Skeletal muscle satellite cell (primary cell): ENCODE measurements at regions not wholly inside any gene's neighbourhood (a gene's known extent, or its start where the extent isn't known, plus 50 kb on each side); places are given as distances from the start of the nearest gene placed in this dataset.

Experiments used
- H3K27me3 ChIP-seq: 2 replicates; pipeline ENCODE4 v1.7.0; 2013; ENCODE audit warnings: low read length; ENCODE audit not compliant: control insufficient read depth, insufficient read depth
- H3K36me3 ChIP-seq: 2 replicates; pipeline ENCODE4 v1.7.0; 2013; ENCODE audit warnings: mild to moderate bottlenecking, control low read depth, low read length; ENCODE audit not compliant: insufficient read depth
- H3K4me1 ChIP-seq: 2 replicates; pipeline ENCODE4 v1.7.0; 2013; ENCODE audit warnings: low read length; ENCODE audit not compliant: control insufficient read depth, insufficient read depth
- H3K4me2 ChIP-seq: 2 replicates; pipeline ENCODE4 v1.7.0; 2013; ENCODE audit warnings: mild to moderate bottlenecking, low read length
- H3K4me3 ChIP-seq: 2 replicates; pipeline ENCODE4 v1.7.0; 2013; ENCODE audit warnings: low read length
- H3K9ac ChIP-seq: 2 replicates; pipeline ENCODE4 v1.7.0; 2013; ENCODE audit warnings: mild to moderate bottlenecking, low read depth, low read length, moderate library complexity
- H3K9me3 ChIP-seq: replicated peaks from 2 replicates; pipeline ENCODE4 v1.7.0; 2013; ENCODE audit warnings: mild to moderate bottlenecking, control low read depth, low read length

- Histone ChIP-seq H3K4me2 (no peak overlapping the region), H3K27me3 (no peaks in the 10 kb centered on the region), H3K9ac (no peak overlapping the region), H3K9me3 (no peaks in the 10 kb centered on the region), H3K4me1 (peaks cover 5% of the 10 kb centered on the region), H3K4me3 (no peak overlapping the region), H3K36me3 (no peaks in the 10 kb centered on the region)
Measured at GRCh38 chr9:86445671-86446070, 91.5 kb upstream of the TUT7 start.

DNA sequence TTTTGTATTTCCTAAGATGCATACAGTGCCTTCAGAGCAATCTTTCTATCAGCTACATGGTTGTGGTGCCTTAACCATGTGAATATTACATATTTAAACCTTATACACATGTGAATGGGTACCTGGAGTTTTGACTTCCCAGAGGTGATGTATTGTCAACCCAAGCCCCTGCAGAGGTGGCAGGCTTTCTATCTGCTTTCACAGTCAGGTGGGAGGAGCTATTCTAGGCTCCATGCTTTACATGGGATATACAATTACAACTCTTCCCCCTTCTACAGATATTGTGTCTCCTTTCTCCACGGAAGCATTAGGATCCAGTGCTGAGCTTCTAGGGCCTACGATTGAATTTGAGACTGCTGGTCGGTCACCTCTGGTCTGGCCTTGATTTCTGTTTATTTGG is 89.8 kb upstream of the TUT7 start:
- Histone ChIP-seq H3K4me1 (peaks cover 5% of the 10 kb centered on the region), H3K9ac (no peak overlapping the region), H3K4me3 (no peak overlapping the region), H3K4me2 (no peak overlapping the region), H3K27me3 (no peaks in the 10 kb centered on the region), H3K36me3 (no peaks in the 10 kb centered on the region), H3K9me3 (no peaks in the 10 kb centered on the region)

- H3K27me3 ChIP-seq, result no peaks in the 10 kb centered on the region
- H3K36me3 ChIP-seq, result no peaks in the 10 kb centered on the region
- H3K9ac ChIP-seq, result peak overlapping the region; percentile 23
- H3K9me3 ChIP-seq, result no peaks in the 10 kb centered on the region
- H3K4me3 ChIP-seq, result peak overlapping the region; percentile 55
- peaks cover 12% of the 10 kb centered on the region for H3K4me1 ChIP-seq
- H3K4me2 ChIP-seq, result peak overlapping the region; percentile 77
Measured at GRCh38 chr9:86434039-86434726, 80.0 kb upstream of the TUT7 start.

DNA sequence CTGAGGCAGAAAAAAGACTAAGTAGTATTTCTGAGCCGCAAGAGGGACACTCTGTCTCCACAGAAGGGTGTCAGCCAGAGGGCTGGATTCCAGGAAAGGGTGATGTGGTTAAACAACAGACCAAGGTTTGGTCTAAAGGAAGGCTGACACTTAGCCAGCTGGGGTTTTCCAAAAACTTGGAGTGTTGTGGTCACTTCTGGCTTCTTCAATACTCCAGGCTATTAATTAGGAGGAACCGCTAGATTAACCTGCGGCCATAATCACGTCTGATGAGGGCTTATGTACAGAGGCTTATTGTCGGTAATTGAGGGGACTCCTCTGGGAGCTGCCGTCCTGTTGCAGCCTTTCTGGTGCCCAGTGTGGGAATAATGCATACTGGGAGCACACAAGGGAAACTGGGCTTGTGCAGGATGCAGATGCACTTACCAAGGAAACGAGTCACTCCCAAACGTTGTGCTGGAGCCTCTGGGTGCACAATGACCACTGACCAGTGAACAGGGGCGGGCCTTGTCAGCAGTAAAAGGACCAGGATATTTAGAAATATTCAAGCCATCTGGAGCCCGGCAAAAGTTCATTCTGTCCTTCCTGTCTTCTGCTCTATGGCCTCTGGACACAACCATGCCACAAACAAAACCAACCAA is 70.2 kb upstream of the TUT7 start:
- H3K36me3 ChIP-seq, result no peaks in the 10 kb centered on the region
- H3K4me1 ChIP-seq, result peaks cover 5% of the 10 kb centered on the region
- H3K4me2 ChIP-seq, result no peak overlapping the region
- no peak overlapping the region for H3K9ac ChIP-seq
- H3K4me3 ChIP-seq, result no peak overlapping the region
- H3K9me3 ChIP-seq, result no peaks in the 10 kb centered on the region
- no peaks in the 10 kb centered on the region for H3K27me3 ChIP-seq

DNA sequence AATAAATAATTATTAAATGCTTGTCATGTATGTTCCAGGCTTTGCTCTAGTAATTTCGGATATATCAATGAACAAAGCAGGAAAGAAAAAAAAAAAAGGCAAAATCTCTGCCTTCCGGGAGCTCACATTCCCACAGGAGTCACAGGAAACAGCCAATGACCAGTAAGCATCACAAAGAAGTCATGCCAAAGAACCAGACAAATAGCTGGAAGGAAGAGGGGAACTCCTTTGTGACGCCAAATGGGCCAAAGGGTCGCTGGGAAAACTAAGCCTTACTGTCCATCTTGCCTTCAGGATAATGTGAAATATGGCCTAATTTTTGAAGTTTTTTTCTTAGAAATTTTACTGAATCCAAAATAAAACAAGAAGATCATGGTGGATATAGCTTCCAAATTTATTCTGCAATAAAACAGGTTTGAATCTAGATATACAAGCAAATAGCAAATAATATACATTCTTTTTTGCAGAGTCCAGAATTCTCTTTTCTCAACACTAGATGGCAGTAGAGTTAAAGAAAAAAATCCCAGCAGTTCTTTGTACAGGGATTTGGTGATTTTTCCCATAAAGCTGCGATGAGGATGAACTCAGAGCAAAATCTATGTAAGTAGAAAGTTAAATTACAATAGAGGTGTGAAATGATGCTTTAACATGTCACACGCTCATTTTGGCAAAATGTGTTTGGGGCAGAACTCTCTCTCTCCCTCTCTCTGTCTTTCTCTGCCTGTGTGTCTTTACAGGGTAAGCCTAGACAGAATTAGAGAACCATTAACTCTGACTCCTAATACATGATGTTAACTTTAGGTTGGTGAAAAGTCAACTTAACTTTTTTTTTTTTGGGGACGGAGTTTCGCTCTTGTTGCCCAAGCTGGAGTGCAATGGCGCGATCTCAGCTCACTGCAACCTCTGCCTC is 60.0 kb upstream of the TUT7 start:
- Histone ChIP-seq H3K9me3 (no peaks in the 10 kb centered on the region), H3K4me1 (peaks cover 2% of the 10 kb centered on the region), H3K27me3 (no peaks in the 10 kb centered on the region)

GRCh38 chr9:86410281-86410680 is 56.1 kb upstream of the TUT7 start:
- Histone ChIP-seq H3K27me3 (no peaks in the 10 kb centered on the region), H3K36me3 (no peaks in the 10 kb centered on the region), H3K4me2 (no peak overlapping the region), H3K9me3 (no peaks in the 10 kb centered on the region), H3K4me1 (peaks cover 34% of the 10 kb centered on the region), H3K9ac (no peak overlapping the region), H3K4me3 (no peak overlapping the region)

More for the DNA sequence above, 60.0 kb upstream of the TUT7 start:
- Histone ChIP-seq H3K4me2 (no peak overlapping the region), H3K4me3 (no peak overlapping the region), H3K36me3 (no peaks in the 10 kb centered on the region), H3K9ac (no peak overlapping the region)

DNA sequence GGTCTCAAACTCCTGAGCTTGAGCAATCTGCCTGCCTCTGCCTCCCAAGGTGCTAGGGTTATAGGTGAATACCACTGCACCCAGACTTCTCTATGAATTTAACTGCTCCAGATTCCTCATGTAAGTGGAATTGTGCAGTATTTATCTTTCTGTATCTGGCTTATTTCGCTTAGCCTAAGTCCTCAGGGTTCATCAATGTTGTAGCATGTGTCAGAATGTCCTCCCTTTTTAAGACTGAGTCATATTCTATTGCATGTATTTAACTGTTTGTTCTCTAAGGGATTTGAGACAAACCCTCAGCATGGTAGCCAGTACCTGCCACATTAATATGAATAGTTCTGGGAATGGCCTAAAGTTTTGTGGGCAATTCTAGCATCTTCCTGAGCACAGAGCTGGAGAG is 53.9 kb upstream of the TUT7 start:
- no peak overlapping the region for H3K4me2 ChIP-seq
- H3K4me3 ChIP-seq, result no peak overlapping the region
- H3K9me3 ChIP-seq, result no peaks in the 10 kb centered on the region
- H3K36me3 ChIP-seq, result no peaks in the 10 kb centered on the region
- H3K4me1 ChIP-seq, result peaks cover 47% of the 10 kb centered on the region
- no peaks in the 10 kb centered on the region for H3K27me3 ChIP-seq
- H3K9ac ChIP-seq, result no peak overlapping the region

GRCh38 chr9:86407022-86407421 is 52.8 kb upstream of the TUT7 start:
- Histone ChIP-seq H3K9me3 (no peaks in the 10 kb centered on the region), H3K4me1 (peaks cover 47% of the 10 kb centered on the region), H3K4me3 (peak overlapping the region; percentile 30), H3K27me3 (no peaks in the 10 kb centered on the region), H3K36me3 (no peaks in the 10 kb centered on the region), H3K4me2 (peak overlapping the region; percentile 70), H3K9ac (peak overlapping the region; percentile 73)

DNA sequence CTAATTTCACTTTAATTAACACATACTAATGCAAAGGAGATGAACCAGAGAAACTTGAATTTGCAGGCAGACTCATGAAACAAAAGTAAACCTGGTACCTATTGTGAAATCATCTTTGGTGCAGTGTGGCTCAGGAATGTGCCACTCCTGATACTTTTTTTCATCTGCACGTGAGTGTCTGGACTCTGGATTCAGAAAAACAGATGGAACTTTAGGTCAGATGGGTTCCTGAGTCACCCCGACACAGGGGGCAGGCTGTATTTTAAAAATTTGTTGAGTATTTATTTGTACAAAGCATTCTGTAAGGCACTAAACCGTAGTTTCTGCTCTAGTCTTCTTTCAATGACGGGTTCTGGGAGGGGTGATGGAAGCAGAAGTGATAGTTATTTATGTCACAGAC is 52.2 kb upstream of the TUT7 start:
- Histone ChIP-seq H3K4me3 (peak overlapping the region; percentile 30), H3K9me3 (no peaks in the 10 kb centered on the region), H3K36me3 (no peaks in the 10 kb centered on the region), H3K9ac (peak overlapping the region; percentile 73), H3K27me3 (no peaks in the 10 kb centered on the region), H3K4me1 (peaks cover 47% of the 10 kb centered on the region), H3K4me2 (peak overlapping the region; percentile 70)

DNA sequence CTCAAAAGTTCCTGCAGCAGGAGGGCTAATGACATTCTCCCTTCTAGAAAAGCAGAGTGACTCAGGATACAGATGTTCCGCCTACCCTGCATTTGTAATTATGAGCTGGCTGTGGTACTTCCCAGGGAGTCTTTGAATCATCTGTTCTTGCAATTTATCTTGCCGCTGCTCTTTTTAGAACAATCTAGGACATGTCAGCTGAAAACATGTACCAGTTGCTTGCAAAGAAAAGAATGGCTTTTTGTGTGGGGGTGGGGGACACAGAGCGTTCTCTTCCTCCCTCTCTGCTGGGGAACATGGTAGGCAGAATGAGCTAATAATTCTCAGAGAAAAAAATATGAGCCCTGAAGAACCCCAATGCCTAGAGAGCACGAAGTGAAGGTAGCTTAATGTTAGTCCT is 51.7 kb upstream of the TUT7 start:
- peaks cover 47% of the 10 kb centered on the region for H3K4me1 ChIP-seq
- H3K4me2 ChIP-seq, result peak overlapping the region; percentile 70
- H3K9ac ChIP-seq, result peak overlapping the region; percentile 73
- no peaks in the 10 kb centered on the region for H3K27me3 ChIP-seq
- H3K36me3 ChIP-seq, result no peaks in the 10 kb centered on the region
- peak overlapping the region; percentile 30 for H3K4me3 ChIP-seq
- no peaks in the 10 kb centered on the region for H3K9me3 ChIP-seq

DNA sequence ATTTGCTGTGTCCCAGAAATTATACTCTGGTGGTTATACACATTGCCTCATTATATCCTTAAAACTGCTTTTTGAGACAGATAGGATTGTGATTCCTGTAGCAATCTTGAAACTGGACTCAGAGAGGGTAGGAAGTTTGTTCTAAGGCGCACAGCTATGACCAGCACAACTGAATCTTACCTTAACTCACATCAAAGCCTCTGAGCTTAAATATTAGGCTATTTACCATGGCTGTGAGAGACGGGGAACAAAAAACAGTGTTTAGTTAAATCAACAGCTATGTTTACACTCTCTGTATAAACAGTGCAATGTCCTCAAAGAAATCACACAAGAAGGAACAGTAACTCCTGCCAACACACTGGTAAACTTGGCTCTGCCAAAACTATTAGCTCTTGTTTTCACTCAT is 50.9 kb upstream of the TUT7 start:
- Histone ChIP-seq H3K4me2 (peak overlapping the region; percentile 60), H3K4me3 (no peak overlapping the region), H3K36me3 (no peaks in the 10 kb centered on the region), H3K9me3 (no peaks in the 10 kb centered on the region), H3K27me3 (no peaks in the 10 kb centered on the region), H3K4me1 (peaks cover 47% of the 10 kb centered on the region), H3K9ac (peak overlapping the region; percentile 9)
